Muscle layer of colon (tissue), 2 donors: ENCODE measurements at regions not wholly inside any gene's neighbourhood (a gene's known extent, or its start where the extent isn't known, plus 50 kb on each side); places are given as distances from the start of the nearest gene placed in this dataset.

Experiments used
- H3K27ac ChIP-seq: one replicate; pipeline ENCODE4 v1.7.0; 2013; ENCODE audit warnings: low read depth, mild to moderate bottlenecking, low read length, moderate library complexity
- H3K27me3 ChIP-seq, 2 donors: one replicate each; pipeline ENCODE4 v1.7.0; 2013; ENCODE audit warnings: low read length in 2 of 2, mild to moderate bottlenecking in 2 of 2; ENCODE audit not compliant: insufficient read depth in 2 of 2, control insufficient read depth in 1 of 2
- H3K36me3 ChIP-seq: one replicate; pipeline ENCODE4 v1.7.0; 2013; ENCODE audit warnings: mild to moderate bottlenecking, low read length; ENCODE audit not compliant: insufficient read depth
- H3K4me1 ChIP-seq: one replicate; pipeline ENCODE4 v1.7.0; 2013; ENCODE audit warnings: mild to moderate bottlenecking, low read length; ENCODE audit not compliant: insufficient read depth
- H3K4me3 ChIP-seq, 2 donors: one replicate each; pipeline ENCODE4 v1.7.0; 2013; ENCODE audit warnings: low read length in 2 of 2, low read depth in 1 of 2, mild to moderate bottlenecking in 1 of 2, moderate library complexity in 1 of 2
- H3K9ac ChIP-seq: one replicate; pipeline ENCODE4 v1.7.0; 2013; ENCODE audit warnings: low read length
- H3K9me3 ChIP-seq: one replicate; pipeline ENCODE4 v1.7.0; 2013; ENCODE audit warnings: mild to moderate bottlenecking, low read length
- donor health status: abdominal sarcoma.
- donor health status: Adenocarcinoma of cecum.

GRCh38 chr4:64216741-64217140 lies 192.5 kb downstream of the TECRL start:
- Histone ChIP-seq H3K27ac (no peak overlapping the region), H3K36me3 (no peaks in the 10 kb centered on the region), H3K9me3 (no peaks in the 10 kb centered on the region), H3K9ac (no peak overlapping the region), H3K27me3 (no peaks in the 10 kb centered on the region), H3K4me3 (no peak overlapping the region), H3K4me1 (no peaks in the 10 kb centered on the region)

GRCh38 chr4:64205376-64205775 lies 203.9 kb downstream of the TECRL start:
- no peak overlapping the region for H3K9ac ChIP-seq
- no peaks in the 10 kb centered on the region for H3K9me3 ChIP-seq
- no peaks in the 10 kb centered on the region for H3K27me3 ChIP-seq
- no peaks in the 10 kb centered on the region for H3K4me1 ChIP-seq
- no peak overlapping the region for H3K27ac ChIP-seq
- H3K36me3 ChIP-seq, result no peaks in the 10 kb centered on the region
- H3K4me3 ChIP-seq, result no peak overlapping the region

- Histone ChIP-seq H3K9me3 (no peaks in the 10 kb centered on the region), H3K27me3 (no peaks in the 10 kb centered on the region), H3K36me3 (no peaks in the 10 kb centered on the region), H3K9ac (no peak overlapping the region), H3K4me1 (peaks cover 4% of the 10 kb centered on the region), H3K27ac (no peak overlapping the region), H3K4me3 (no peak overlapping the region)
These were observed 209.2 kb downstream of the TECRL start for GRCh38 chr4:64200001-64200555.

DNA sequence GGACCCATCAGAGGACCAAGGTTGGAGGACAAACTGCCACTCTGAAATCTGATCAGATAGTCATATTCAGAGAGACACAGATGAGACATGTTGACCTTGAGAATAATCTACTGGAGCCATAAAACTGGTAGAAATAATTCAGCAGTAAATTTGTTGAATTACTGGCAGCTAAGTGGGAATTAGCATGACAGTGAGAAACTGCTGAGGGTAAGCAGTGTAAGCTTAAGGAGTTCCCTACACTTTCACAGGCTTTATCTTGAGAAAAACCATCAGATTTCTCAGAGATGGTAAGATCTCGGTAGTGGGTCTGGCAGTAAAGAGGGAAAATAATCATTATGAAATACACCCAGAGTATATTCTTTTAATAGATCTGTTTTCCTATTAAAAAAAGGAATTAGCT lies 213.7 kb downstream of the TECRL start:
- H3K9me3 ChIP-seq, result no peaks in the 10 kb centered on the region
- no peak overlapping the region for H3K9ac ChIP-seq
- peaks cover 4% of the 10 kb centered on the region for H3K4me1 ChIP-seq
- no peaks in the 10 kb centered on the region for H3K36me3 ChIP-seq
- H3K27ac ChIP-seq, result no peak overlapping the region
- H3K27me3 ChIP-seq, result no peaks in the 10 kb centered on the region
- H3K4me3 ChIP-seq, result no peak overlapping the region

DNA sequence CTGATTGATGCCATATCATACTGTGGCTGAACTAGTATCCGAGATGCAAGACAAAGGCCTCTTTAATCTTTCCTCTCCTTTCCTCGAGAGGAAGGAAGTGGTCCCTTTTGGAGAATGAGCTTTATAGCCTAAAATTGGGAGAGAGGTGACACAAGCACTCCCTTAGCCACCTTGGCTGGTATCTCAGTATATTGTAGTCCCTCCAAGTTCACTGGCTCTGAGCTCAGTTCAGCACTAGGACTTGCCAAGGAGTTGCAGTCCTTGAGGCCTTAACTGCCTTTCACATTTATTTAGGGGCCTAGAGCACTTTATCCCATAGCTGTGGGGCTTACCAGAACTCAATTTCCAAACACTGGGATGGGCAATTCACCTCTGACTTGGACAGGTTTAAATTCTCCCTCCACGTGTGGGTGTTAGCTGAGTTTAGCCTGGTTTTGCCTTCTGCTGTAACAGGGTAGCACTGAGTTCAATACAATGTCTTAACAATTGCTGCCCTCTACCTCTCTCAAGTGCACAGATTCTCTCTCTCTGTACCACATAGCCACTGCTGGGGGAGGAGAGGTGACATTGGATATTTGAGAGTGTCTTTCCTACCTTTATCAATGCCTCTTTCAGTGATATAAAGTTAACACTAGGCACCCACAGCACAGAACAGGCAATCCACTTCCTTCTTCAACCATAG lies 216.4 kb downstream of the TECRL start:
- no peak overlapping the region for H3K9ac ChIP-seq
- no peak overlapping the region for H3K27ac ChIP-seq
- no peak overlapping the region for H3K4me3 ChIP-seq
- no peaks in the 10 kb centered on the region for H3K27me3 ChIP-seq
- H3K9me3 ChIP-seq, result no peaks in the 10 kb centered on the region
- H3K36me3 ChIP-seq, result no peaks in the 10 kb centered on the region
- peaks cover 4% of the 10 kb centered on the region for H3K4me1 ChIP-seq

- no peaks in the 10 kb centered on the region for H3K4me1 ChIP-seq
- no peak overlapping the region for H3K9ac ChIP-seq
- H3K27me3 ChIP-seq, result no peaks in the 10 kb centered on the region
These were observed 234.9 kb downstream of the TECRL start for GRCh38 chr4:64174247-64174882.

DNA sequence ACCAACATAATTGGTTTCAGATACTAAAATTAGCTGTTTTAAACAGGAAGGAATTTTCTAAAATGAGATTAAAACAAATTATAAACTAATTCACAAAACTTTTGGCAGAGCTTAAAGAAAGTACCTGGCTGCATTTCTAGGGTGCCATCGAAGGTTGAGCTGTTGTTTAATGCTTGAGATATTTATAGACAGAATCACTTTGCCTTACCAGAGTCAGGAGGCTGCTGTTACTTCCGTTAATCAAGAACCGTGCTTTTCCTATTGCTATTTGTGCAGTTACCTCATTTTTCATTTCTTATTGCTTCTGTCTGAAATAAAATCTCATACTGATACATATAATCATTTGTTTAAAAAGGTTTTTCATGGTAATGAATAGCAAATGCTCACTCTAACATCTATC lies 242.9 kb downstream of the TECRL start:
- H3K9me3 ChIP-seq, result no peaks in the 10 kb centered on the region
- no peaks in the 10 kb centered on the region for H3K27me3 ChIP-seq

More at GRCh38 chr4:64174247-64174882, 234.9 kb downstream of the TECRL start:
- H3K4me3 ChIP-seq, result no peak overlapping the region
- no peak overlapping the region for H3K27ac ChIP-seq
- no peaks in the 10 kb centered on the region for H3K9me3 ChIP-seq
- no peaks in the 10 kb centered on the region for H3K36me3 ChIP-seq

GRCh38 chr4:64158648-64159326 lies 250.5 kb downstream of the TECRL start:
- H3K4me3 ChIP-seq, result peak overlapping the region in 1 of 2 donors; percentile 35

More for the DNA sequence above, 242.9 kb downstream of the TECRL start:
- H3K27ac ChIP-seq, result no peak overlapping the region
- H3K4me1 ChIP-seq, result peaks cover 7% of the 10 kb centered on the region
- H3K4me3 ChIP-seq, result no peak overlapping the region
- H3K36me3 ChIP-seq, result no peaks in the 10 kb centered on the region
- H3K9ac ChIP-seq, result no peak overlapping the region

DNA sequence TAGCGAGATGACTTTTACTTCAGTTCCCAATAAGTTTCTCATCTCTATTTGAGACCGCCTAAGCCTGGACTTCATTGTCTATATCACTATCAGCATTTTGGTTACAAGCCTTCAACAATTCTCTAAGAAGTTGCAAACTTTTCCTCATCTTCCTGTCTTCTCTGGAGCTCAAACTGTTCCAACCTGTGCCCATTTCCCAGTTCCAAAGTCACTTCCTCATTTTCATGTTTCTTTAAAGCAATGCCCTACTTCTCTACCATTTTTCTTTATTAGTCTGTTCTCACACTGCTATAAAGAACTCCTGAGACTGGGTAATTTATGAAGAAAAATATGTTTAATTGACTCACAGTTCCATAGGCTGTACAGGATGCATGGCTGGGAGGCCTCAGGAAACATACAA lies 251.9 kb downstream of the TECRL start:
- Histone ChIP-seq H3K4me3 (no peak overlapping the region), H3K9me3 (no peaks in the 10 kb centered on the region), H3K4me1 (no peaks in the 10 kb centered on the region), H3K36me3 (no peaks in the 10 kb centered on the region), H3K27ac (no peak overlapping the region), H3K9ac (no peak overlapping the region), H3K27me3 (no peaks in the 10 kb centered on the region)

More at GRCh38 chr4:64158648-64159326, 250.5 kb downstream of the TECRL start:
- H3K36me3 ChIP-seq, result no peaks in the 10 kb centered on the region
- H3K27me3 ChIP-seq, result no peaks in the 10 kb centered on the region
- H3K4me1 ChIP-seq, result no peaks in the 10 kb centered on the region
- no peak overlapping the region for H3K27ac ChIP-seq
- no peak overlapping the region for H3K9ac ChIP-seq
- no peaks in the 10 kb centered on the region for H3K9me3 ChIP-seq

GRCh38 chr4:64156253-64156652 lies 253.0 kb downstream of the TECRL start:
- Histone ChIP-seq H3K27ac (no peak overlapping the region), H3K27me3 (no peaks in the 10 kb centered on the region), H3K36me3 (no peaks in the 10 kb centered on the region), H3K4me3 (no peak overlapping the region), H3K4me1 (no peaks in the 10 kb centered on the region), H3K9ac (no peak overlapping the region), H3K9me3 (no peaks in the 10 kb centered on the region)

DNA sequence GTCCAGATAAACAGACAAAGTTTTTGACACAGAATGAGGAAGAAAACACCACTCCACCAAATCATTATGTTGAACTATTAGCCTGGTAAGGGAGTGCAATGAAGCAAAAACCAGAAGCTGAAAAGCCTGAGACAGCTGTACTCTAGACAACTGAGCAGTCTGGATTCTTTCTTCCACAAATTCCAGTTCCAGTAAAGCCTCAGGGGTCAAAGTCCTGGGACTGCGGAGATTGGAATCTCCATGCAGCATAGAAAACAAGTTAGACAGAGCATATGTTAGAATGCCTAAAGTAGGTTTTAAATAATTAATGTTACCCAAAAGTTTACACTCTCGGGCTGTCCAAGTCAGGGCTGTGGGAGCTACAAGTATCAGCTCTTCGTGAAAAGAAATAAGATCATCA lies 263.2 kb downstream of the TECRL start:
- no peaks in the 10 kb centered on the region for H3K36me3 ChIP-seq
- H3K4me1 ChIP-seq, result peaks cover 10% of the 10 kb centered on the region
- H3K9ac ChIP-seq, result no peak overlapping the region
- no peak overlapping the region for H3K4me3 ChIP-seq
- H3K27ac ChIP-seq, result no peak overlapping the region
- no peaks in the 10 kb centered on the region for H3K9me3 ChIP-seq
- no peaks in the 10 kb centered on the region for H3K27me3 ChIP-seq
